ENCODE measurements at regions not wholly inside any gene's neighbourhood (a gene's known extent, or its start where the extent isn't known, plus 50 kb on each side); places are given as distances from the start of the nearest gene placed in this dataset.

- TF ChIP-seq CTCF (IDR thresholded peaks at IDR 0.05) (no peak), POLR2A (IDR thresholded peaks at IDR 0.05) (no peak)
Measured at GRCh38 chr6:120157873-120158272, 808.3 kb upstream of the MAN1A1 start.

Measured in heart left ventricle (tissue), 13 donors.